Skin epidermis (tissue), 12 donors: ENCODE measurements at regions not wholly inside any gene's neighbourhood (a gene's known extent, or its start where the extent isn't known, plus 50 kb on each side); places are given as distances from the start of the nearest gene placed in this dataset.

Source experiments
- H3K27ac ChIP-seq, 21 experiments: fragments of 200-600 bp; sonication (generic) in 11 of 21; one replicate each; pipeline ENCODE4 v1.5.0; 2020; ENCODE audit warnings: mild to moderate bottlenecking in 3 of 21, inconsistent platforms in 2 of 21, moderate library complexity in 2 of 21
- H3K4me3 ChIP-seq, 7 experiments: fragments of 200-600 bp; sonication (generic) in 2 of 7; one replicate each; pipeline ENCODE4 v1.5.0; 2020; ENCODE audit warnings: inconsistent platforms in 2 of 7, mild to moderate bottlenecking in 2 of 7, moderate library complexity in 1 of 7

DNA sequence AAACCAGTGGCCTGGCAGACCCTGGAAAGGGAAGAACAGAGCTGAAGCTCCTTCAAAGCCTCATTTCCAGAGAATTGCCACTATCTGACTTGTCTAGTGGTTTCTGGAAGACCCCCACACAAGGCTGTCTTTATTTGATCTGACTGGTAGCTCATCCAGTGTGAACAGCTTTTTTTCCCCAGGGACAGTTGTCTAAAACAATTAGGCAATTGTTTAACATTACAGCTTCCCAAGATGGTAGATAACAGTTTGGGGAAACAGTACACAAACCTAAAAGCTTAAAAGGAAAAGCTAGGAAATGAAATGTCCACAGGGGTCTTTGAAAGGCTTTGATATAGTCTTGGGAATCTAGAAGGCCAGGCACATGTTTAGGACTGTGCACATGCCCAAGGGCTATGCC is 203.4 kb upstream of the CTBP2 start:
- H3K27ac ChIP-seq = no peak overlapping the region

DNA sequence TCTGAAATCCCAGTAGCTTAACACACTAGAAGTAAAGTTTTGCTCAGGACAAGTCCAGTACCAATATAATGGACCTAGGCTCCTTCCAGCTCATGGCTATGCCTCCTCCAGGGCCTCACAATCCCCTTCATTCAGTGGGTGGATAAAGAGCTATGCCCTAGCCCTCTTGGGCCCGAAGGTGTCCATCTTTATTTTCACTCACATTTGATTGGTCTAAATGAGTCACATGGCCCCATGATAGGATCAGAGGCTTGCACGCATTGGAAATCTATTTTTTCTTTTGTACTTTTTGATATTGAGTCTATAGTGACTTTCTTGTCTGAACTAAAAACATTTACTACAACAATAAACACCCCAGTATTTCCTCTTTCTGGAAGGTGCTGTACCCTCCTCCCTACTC is 202.6 kb upstream of the CTBP2 start:
- Histone ChIP-seq H3K4me3 (no peak overlapping the region), H3K27ac (no peak overlapping the region)

More for the DNA sequence above, 203.4 kb upstream of the CTBP2 start:
- no peak overlapping the region for H3K4me3 ChIP-seq

DNA sequence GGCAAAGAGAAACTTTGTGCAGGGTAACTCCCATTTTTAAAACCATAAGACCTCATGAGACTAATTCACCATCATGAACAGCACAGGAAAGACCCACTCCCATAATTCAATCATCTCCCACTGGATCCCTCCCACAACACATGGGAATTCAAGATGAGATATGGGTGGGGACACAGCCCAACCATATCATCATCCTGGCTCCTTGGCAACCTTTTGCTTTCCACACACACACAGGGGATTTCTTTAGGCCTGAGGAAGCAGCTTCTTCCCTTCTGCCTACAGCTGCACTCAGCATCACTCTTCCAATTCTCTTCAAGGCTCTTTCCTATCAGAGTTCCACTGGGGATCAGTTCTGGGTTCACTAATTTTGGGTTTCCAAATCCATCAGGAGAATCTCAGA is 199.0 kb upstream of the CTBP2 start:
- no peak overlapping the region for H3K27ac ChIP-seq
- no peak overlapping the region for H3K4me3 ChIP-seq

DNA sequence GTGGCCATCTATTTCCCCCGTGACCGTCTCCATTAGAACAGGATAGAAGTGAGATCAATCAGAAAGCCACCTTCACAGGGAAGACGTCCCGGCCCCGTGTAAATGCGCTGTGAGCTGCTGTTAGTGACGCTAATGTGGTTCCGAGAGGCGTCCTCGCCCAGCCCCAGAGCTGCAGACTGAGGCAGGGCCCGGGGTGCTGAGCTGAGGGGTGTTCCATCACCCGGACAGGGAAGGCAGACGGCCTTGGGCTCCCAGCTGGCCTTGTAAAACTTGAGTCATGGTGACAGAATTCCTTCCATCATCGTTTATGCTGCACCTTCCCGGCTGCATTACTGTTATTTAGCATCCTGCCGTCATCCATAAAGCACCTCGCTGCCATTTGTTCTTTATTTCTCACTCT is 195.3 kb upstream of the CTBP2 start:
- no peak overlapping the region for H3K4me3 ChIP-seq
- no peak overlapping the region for H3K27ac ChIP-seq

DNA sequence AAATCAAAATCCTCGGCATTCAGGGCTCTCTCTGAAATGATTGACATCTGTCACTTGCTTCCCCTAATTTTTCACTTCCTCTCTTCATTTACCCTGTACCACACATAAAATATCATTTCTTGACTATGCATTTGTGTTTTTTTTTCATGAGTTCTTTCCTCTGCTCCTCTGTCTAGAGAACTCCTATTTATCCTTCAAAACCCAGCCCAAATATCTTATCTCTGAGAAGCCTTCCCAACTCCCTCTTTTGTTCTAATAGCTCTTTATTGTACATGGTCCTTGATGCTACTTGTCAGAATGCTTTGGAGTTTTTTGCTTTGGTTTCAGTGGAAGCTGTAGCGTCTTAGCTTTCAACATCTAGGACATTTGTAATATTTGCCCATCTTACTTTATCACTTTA is 190.2 kb upstream of the CTBP2 start:
- Histone ChIP-seq H3K4me3 (no peak overlapping the region), H3K27ac (no peak overlapping the region)

DNA sequence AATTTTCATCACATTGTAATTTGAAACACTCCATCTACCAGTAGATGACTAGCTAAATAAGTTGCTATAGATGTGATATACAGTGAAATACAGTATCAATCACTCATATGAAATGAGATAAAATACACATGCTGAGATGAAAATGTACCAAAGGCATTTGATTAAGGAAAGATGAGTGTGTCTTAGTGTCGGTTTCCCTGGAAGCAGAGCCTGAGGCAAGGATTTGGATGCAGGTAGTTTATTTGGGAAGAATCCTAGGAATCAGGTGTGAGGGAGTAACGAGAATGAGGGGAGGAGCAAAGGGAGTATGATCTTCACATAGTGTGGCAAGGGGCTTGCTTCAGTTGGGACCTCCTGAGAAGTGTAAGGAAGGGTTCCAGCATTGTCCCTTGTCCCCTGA is 188.2 kb upstream of the CTBP2 start:
- no peak overlapping the region for H3K27ac ChIP-seq
- H3K4me3 ChIP-seq = no peak overlapping the region

DNA sequence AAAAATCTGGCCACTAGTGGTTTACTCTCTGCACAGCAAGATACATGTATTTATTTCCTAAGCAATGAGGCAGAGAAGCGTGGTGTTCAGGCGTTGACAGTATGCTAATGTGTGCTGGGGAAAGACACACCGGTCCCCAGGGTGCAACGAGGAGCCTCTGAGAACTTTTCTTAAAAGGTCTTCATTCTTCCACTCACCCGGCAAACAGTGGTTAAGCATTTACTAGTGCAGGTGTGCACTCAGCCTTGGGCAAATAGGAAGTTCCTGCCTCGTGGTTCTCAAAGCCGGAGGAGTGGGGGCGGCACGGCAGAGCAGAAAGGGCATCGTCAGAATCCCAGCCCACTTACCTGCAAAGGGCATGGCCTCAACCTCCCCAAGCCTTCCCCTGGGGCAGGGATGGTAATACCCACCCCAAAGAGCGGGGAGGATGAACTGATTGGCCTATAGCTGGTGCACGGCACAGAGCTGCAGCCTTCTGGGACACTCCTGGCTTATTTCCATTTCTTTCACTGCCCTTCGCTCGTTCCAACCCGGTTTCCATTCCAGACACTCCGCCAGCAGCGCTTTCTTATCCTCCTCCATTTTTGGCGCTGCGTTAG is 184.3 kb upstream of the CTBP2 start:
- no peak overlapping the region for H3K4me3 ChIP-seq

DNA sequence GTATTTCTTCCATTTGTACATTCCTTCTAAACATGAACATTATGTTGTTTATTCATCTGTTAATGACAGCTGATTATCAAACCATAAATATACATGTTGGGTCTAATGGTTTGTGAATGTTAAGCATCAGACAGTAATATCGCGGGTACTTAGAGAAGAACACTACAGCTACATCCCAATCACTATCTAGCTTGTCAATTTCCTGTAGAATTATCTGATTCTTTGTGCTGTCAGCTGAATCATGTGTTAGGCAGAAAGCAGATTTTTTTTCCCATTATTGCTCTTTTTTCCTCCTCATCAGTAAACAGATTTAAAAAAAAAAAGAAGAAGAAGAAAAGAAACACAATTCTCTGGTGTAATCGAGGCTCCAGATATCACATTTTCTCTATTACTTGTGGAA is 183.6 kb upstream of the CTBP2 start:
- Histone ChIP-seq H3K27ac (no peak overlapping the region), H3K4me3 (no peak overlapping the region)

More for the DNA sequence above, 184.3 kb upstream of the CTBP2 start:
- H3K27ac ChIP-seq = no peak overlapping the region

DNA sequence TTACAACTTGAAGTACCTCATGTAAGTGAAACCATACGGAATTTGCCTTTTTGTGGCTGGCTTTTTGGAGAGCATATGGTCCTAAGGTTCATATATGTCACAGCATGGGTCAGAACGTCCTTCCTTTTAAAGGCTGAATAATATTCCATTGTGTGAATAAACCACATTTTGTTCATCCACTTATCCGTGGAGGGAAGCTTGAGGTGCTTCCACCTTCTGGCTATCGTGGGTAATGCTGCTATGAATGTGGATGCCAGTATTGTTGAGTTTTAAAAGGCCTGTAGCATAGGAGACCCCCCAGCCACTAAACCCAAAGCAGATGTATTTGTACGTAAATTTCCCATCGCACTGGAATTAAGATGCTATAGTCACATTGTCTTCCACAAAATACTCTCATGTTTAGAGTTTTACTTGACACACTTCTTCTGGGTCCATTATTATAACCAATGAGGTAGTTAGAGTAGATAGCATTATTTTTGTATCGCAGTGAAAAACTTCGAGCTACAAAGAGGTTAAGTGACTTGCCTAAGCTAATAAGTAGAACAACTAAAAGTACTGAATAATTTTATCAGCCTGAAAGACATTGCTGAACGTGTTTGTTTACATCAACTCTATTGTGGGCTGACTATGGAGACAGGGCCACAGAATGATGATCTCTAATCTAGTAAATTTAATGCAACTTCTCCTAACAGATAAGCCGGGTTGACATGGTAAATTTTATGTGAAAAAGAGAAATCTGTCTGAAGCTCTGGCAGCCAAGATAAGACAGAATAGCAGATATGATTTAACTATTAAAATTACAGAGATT is 183.0 kb upstream of the CTBP2 start:
- no peak overlapping the region for H3K27ac ChIP-seq
- H3K4me3 ChIP-seq = no peak overlapping the region

DNA sequence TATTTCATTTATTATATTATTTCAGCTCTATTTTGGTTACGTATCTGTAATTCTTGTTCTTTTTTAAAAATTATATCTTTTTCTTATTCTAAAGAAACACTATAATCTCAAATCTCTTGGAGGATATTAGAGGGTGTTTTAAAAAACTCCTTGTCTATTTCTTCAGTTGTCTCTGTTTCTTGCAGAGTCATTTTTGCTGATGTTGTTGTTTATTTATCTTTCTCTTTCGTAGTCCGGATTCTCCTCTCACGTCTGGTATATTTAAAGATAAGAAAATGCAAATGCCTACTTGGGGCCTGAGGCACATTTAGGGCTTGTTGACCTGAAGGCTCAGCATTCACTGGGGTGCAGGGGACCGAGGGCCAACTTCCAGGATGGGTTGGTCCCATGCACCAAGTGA is 181.2 kb upstream of the CTBP2 start:
- H3K4me3 ChIP-seq = no peak overlapping the region
- no peak overlapping the region for H3K27ac ChIP-seq

DNA sequence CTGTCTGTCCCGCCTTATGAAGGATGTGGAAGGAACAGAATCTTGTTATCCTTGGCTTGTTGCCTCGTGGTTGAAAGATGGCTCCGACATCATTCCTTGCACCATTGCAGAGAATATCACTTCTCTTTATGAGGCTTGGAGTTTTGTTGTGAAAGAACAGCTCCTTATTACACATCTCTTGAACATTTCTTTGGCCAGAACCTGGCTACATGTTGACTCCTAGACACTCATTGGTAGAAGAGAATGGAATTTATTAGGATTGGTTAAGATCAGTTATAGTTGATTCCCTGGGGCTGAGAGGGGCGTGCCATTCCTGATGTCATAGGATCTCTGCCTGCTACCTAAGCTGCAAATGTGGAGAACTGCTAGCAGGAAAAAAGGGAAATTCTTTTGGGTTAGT is 180.5 kb upstream of the CTBP2 start:
- H3K4me3 ChIP-seq = no peak overlapping the region
- H3K27ac ChIP-seq = no peak overlapping the region

DNA sequence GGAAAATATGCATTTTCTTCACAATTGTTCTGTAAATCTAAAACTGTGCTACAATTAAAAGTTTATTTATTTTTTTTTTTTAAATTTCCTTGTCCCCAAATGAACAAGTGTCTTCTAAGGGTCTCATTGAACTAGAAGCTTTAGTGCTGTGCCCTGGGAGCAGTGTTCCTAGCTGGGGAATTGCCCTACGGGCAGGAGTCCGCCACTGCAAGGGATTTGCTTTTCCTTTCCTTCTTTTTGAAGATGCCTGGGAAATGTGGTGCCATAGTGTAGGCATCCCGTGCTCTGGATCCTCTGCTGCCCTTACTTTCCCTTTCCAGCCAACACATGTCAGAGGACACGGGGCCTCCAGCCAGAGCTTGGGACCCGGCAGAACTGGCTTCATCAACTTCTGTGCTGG is 177.1 kb upstream of the CTBP2 start:
- Histone ChIP-seq H3K27ac (no peak overlapping the region), H3K4me3 (no peak overlapping the region)

DNA sequence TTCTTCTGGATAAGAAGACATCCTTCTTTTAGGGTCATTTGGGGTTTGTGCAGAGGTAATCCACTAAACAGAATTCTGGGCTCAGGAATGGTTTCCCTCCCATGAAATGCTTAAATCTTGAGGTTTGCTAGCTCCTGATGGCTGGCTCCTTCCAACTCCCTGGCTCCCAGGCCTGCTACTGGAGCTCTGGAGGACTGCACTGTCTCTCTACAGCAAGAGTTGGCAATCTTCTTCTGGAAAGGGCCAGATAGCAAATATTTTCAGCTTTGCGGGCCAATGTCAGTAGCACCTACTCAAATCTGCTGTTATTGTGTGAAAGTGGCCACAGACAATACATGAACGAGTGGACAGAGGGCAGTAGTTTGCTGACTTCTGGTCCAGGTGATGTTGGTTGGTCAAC is 174.2 kb upstream of the CTBP2 start:
- Histone ChIP-seq H3K27ac (no peak overlapping the region), H3K4me3 (no peak overlapping the region)

DNA sequence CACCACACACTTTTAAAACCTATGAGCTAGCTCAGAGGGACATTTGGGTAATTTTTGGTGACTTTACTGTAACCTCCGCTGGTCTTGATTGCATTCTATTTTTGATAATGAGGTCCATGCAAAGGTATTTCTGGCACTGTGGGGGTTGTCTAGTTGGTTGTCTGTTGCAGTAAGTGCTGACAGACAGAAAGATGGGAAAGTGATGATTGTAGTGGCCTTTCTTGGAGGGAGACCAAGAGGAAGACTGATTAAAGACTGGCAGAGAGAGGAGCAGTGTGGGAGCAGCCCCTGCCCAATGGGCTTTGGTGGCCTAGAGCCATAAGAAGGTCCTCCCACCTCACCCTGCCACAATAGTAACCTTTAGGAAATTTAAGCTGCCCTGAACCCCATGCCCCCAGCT is 173.4 kb upstream of the CTBP2 start:
- no peak overlapping the region for H3K27ac ChIP-seq
- no peak overlapping the region for H3K4me3 ChIP-seq

DNA sequence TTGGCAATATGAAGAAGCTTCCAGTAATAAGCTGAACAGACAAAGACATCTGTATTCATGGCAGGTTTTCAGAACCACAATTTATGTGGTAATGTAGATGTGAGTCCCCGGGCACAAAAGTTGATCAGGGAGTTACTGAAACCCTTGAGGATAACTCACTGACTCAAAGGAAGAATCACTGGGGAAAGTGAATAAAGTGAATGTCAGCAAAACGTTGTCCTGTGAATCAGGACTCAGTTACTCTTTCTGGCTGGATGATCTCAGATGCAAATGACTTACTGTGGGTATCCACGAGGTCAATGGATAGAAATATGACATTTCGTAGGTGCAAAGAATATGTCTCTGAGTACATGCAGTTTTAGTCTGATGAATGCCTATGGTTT is 172.8 kb upstream of the CTBP2 start:
- Histone ChIP-seq H3K27ac (no peak overlapping the region), H3K4me3 (no peak overlapping the region)

DNA sequence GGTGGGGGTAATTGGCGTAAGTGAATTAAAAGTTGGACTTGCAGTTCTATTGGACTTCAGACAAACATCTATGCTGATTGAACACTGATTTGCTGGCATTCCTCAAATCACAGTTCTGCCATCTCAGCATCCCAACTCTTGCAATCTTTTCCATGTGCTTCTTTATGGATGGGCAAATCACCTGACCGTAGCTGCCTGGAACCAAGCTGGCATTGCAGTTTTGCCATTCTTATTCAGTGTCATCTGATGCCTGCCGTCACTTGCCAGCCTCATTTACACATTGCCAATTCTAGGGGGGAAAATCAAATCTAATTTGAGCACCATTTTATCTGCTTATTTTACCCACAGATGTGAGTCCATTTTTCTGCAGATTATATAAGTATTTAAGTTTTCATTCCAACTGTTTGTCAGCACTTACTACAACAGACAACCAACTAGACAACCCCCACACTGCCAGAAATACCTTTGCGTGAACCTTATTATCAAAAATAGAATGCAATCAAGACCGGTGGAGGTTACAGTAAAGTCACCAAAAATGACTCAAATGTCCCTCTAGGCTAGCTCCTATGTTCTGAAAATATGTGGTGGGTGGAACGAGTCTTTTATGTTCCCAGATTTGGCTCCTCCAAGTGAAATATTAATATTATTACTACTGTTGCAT is 172.3 kb upstream of the CTBP2 start:
- Histone ChIP-seq H3K4me3 (no peak overlapping the region), H3K27ac (no peak overlapping the region)

DNA sequence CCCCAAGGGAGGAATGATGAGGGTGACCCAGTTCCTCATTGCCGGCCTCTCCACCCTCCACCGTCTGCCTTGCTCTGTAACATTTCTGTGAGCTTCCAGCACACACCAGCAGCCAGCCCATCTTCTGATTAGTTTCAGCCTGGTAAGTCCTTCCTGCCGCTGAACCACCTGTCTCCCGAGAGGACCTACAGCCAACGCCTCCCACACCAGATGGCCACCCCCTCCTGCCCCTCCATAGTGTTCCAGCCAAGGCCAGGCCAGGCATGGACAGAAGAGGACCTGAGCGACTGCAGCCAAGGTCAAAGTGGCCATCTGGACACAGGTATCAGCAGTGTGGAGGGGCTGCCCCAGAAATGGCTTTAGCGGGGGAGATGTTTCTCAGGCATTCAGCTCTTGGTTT is 170.7 kb upstream of the CTBP2 start:
- H3K4me3 ChIP-seq = no peak overlapping the region
- H3K27ac ChIP-seq = no peak overlapping the region

DNA sequence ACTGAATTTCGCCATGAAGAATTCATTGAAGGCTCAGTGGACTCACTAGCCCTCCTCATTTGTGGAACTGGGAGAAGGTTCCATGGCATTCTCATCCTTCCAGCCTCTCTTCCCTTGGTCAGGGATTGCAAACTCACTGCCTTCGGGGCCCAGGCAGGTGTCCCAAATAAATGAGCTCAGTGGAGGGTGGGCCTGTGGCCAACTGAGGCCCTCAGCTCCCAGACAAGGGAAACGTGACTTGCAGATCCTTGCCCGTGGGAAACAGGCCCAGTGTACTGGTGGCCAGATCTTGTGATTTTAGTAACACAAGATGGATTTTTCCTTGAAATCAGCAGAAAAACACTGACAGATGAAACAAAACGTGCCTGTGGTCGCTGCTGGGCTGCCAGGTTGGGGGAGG is 168.7 kb upstream of the CTBP2 start:
- no peak overlapping the region for H3K27ac ChIP-seq
- H3K4me3 ChIP-seq = no peak overlapping the region

DNA sequence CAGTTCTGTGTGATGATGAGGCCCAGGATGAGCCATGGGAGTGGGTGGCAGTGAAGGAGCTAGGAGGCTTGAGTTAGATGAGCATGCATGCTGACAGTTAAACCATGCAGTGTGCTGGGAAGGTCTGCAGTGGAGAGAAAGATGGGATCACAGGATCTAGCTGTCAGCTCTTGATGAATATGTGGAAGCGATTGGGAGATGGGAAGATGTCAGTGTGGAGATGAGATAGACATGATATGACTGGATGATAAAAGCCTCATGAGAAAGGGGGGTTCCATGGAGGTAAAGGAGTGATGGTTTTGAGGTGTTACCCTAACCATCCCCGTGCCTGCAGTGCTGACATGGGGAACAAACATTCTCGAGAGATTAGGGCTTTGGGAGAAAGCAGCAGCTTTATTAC is 165.0 kb upstream of the CTBP2 start:
- Histone ChIP-seq H3K27ac (no peak overlapping the region), H3K4me3 (no peak overlapping the region)

DNA sequence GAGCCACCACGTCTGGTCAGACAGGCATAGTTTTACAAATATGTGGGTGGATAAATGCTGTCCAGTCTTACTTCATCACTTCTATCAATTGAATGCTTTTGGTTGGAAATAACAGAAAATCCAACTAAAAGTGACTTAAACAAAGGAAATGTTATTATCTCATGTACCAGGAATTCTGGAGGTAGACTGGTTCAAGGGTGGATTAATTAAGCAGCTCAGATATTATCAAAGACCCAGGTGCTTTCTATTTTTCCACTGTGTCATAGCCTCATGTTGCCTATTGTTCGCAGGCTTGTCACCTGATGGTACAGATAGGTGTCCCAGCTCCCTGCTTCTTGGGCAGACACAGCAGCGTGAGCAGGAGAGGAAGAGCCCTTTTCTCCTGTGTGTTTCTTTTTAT is 156.1 kb upstream of the CTBP2 start:
- no peak overlapping the region for H3K27ac ChIP-seq
- H3K4me3 ChIP-seq = no peak overlapping the region

DNA sequence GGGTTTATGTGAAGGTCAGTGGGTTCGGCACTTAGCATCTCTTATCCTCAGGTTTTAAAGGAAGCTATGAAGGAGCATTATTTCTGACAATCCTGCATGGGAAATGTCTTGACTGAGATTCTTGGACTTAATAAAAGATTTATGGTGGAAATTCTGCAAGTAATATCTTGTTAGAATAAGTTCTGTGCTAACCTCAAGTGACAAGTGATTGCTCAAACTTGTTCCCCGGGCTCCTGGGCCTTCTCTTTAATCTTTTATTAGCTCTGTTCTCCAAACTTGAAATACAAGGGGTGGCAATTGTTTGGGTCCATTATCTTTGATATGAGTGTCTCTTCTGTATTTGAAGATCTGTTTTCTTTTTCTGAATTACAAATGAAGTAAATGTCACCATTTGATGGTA is 140.6 kb upstream of the CTBP2 start:
- Histone ChIP-seq H3K4me3 (no peak overlapping the region), H3K27ac (no peak overlapping the region)
